CD14-positive monocyte (primary cell): ENCODE measurements at regions not wholly inside any gene's neighbourhood (a gene's known extent, or its start where the extent isn't known, plus 50 kb on each side); places are given as distances from the start of the nearest gene placed in this dataset.

Experiments used
- DNase-seq, 3 donors: peaks; one replicate each; pipeline ENCODE4 v3.0.0-alpha.2; 2011 to 2022
- H2AFZ ChIP-seq: 2 replicates; pipeline ENCODE4 v1.6.0; 2012; ENCODE audit warnings: mild to moderate bottlenecking, low read depth, low read length, inconsistent platforms; ENCODE audit not compliant: insufficient read depth, poor library complexity, severe bottlenecking
- H3K27ac ChIP-seq, 2 donors: 1 replicate in 1 of 2; 2 replicates in 1 of 2; pipeline ENCODE4 v1.5.1; 2012 to 2013; ENCODE audit warnings: low read length in 2 of 2, control low read depth in 1 of 2, inconsistent platforms in 1 of 2, low read depth in 1 of 2, mild to moderate bottlenecking in 1 of 2
- H3K27me3 ChIP-seq, 2 donors: one replicate each; pipeline versions ENCODE4 v1.6.0 to v1.6.1; 2011 to 2013; ENCODE audit warnings: low read length in 2 of 2; ENCODE audit not compliant: control insufficient read depth in 2 of 2, insufficient read depth in 2 of 2
- H3K36me3 ChIP-seq, 2 donors: replicated peaks in 1 of 2; 1 replicate in 1 of 2; 2 replicates in 1 of 2; pipeline versions ENCODE4 v1.5.1 to v1.6.1; 2012 to 2013; ENCODE audit warnings: low read length in 2 of 2, control low read depth in 1 of 2, inconsistent platforms in 1 of 2, mild to moderate bottlenecking in 1 of 2; ENCODE audit not compliant: insufficient read depth in 2 of 2, control insufficient read depth in 1 of 2
- H3K4me1 ChIP-seq, 2 donors: 1 replicate in 1 of 2; 2 replicates in 1 of 2; pipeline versions ENCODE4 v1.5.1 to v1.6.1; 2012 to 2013; ENCODE audit warnings: low read length in 2 of 2, control low read depth in 1 of 2, inconsistent platforms in 1 of 2, mild to moderate bottlenecking in 1 of 2, moderate library complexity in 1 of 2; ENCODE audit not compliant: insufficient read depth in 2 of 2, control insufficient read depth in 1 of 2
- H3K4me2 ChIP-seq: replicated peaks from 2 replicates; pipeline ENCODE3; 2012; ENCODE audit warnings: low read length, moderate library complexity, mild to moderate bottlenecking; ENCODE audit not compliant: poor library complexity, severe bottlenecking; ENCODE audit errors: extremely low read depth
- H3K4me3 ChIP-seq, 3 experiments: fragments of 200-600 bp in 1 of 3; sonication (generic) in 1 of 3; replicated peaks in 1 of 3; 1 replicate in 2 of 3; 2 replicates in 1 of 3; pipeline ENCODE4 v1.5.1; 2011 to 2013; ENCODE audit warnings: low read length in 3 of 3, mild to moderate bottlenecking in 3 of 3, control low read depth in 2 of 3, low read depth in 2 of 3, inconsistent platforms in 1 of 3, moderate library complexity in 1 of 3
- H3K79me2 ChIP-seq: 2 replicates; pipeline ENCODE4 v1.6.0; 2012; ENCODE audit warnings: mild to moderate bottlenecking, control low read depth, inconsistent platforms, low read length, moderate library complexity; ENCODE audit not compliant: insufficient read depth
- H3K9ac ChIP-seq: 2 replicates; pipeline ENCODE4 v1.6.0; 2017; ENCODE audit warnings: low read length, mild to moderate bottlenecking; ENCODE audit not compliant: insufficient read depth, poor library complexity, severe bottlenecking
- H3K9me3 ChIP-seq, 2 donors: replicated peaks in 1 of 2; 1 replicate in 1 of 2; 2 replicates in 1 of 2; pipeline versions ENCODE4 v1.5.1 to v1.6.1; 2012 to 2013; ENCODE audit warnings: low read length in 2 of 2, control low read depth in 1 of 2; ENCODE audit not compliant: control insufficient read depth in 1 of 2, insufficient read depth in 1 of 2
- H4K20me1 ChIP-seq: 2 replicates; pipeline ENCODE4 v1.6.0; 2012; ENCODE audit warnings: mild to moderate bottlenecking, low read length, control low read depth, moderate library complexity; ENCODE audit not compliant: insufficient read depth
- H3K27ac Mint-ChIP-seq, 7 donors: one replicate each; pipeline ENCODE4 v1.8.0; 2020; ENCODE audit warnings: mild to moderate bottlenecking in 7 of 7, mixed read lengths in 7 of 7, moderate library complexity in 6 of 7, inconsistent platforms in 2 of 7
- H3K27me3 Mint-ChIP-seq, 3 donors: one replicate each; pipeline ENCODE4 v1.8.0; 2021 to 2022; ENCODE audit warnings: low read depth in 3 of 3, mild to moderate bottlenecking in 3 of 3, mixed read lengths in 3 of 3, moderate library complexity in 3 of 3, inconsistent platforms in 1 of 3
- H3K36me3 Mint-ChIP-seq, 2 donors: one replicate each; pipeline ENCODE4 v1.8.0; 2020; ENCODE audit warnings: mixed read lengths in 2 of 2, inconsistent platforms in 1 of 2, mild to moderate bottlenecking in 1 of 2
- H3K4me1 Mint-ChIP-seq: one replicate; pipeline ENCODE4 v1.8.0; 2020; ENCODE audit warnings: mild to moderate bottlenecking, mixed read lengths
- H3K4me3 Mint-ChIP-seq, 2 donors: one replicate each; pipeline ENCODE4 v1.8.0; 2020; ENCODE audit warnings: mild to moderate bottlenecking in 2 of 2, mixed read lengths in 2 of 2, moderate library complexity in 1 of 2
- H3K9me3 Mint-ChIP-seq, 7 donors: one replicate each; pipeline ENCODE4 v1.8.0; 2020 to 2022; ENCODE audit warnings: mixed read lengths in 7 of 7, mild to moderate bottlenecking in 6 of 7, moderate library complexity in 6 of 7, inconsistent platforms in 2 of 7
- WGBS: methylation state at CpG from one replicate; pipeline ENCODE4 v1.1.5; 2013; ENCODE audit warnings: missing lambda C conversion rate; ENCODE audit not compliant: insufficient coverage; 5-methylcytosine and 5-hydroxymethylcytosine counted together
- intact Hi-C, 2 donors: fragments of 100-400 bp; cut with micrococcal nuclease; formaldehyde crosslinking; loops; one replicate each; pipeline versions ENCODE4 v1.15.0 to v1.15.1; 2023
- TF ChIP-seq, protein P1 (sequence below): fragments of 200-600 bp; IDR thresholded peaks from one replicate; pipeline ENCODE4 v1.8.0; 2022; ENCODE audit warnings: antibody characterized with exemption, mild to moderate bottlenecking

DNA sequence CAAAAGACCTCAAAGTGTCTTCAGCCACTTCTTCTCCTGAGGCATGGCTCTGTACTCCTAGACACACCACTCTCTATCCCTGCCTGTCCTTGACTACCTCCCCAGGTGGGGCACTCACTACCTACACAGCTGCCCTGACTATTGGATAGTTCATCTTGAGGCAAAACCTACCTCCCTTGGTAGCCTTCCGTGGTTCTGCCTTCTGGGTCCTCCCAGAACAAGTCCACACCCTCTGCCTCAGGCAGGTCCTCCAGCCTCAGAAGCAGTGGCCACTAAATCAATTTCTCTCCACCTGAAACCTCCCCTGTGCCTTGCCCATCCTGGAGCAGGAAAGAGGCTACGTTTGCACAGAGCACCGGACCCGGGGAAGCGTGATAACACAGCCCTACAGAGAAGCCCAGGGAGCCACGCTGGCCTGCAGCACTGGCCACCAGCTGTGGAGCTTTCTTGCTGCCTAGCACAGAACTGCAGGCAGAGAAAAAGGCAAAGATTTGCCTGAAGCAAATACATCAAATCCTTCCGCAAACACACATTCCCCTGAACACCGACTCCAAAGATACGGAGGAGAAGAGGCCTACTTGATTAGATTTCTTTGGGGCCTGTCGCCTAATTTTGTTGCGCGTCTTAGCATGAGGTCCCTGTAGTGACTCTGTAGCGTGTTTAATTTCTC, 141.8 kb downstream of the C9orf50 start:
- Mint-ChIP-seq H3K9me3 (peaks cover 4 to 9% (median 6%) of the 10 kb centered on the region in 7 donors), H3K4me1 (peaks cover 18% of the 10 kb centered on the region), H3K27me3 (peaks cover 0 to 14% (median 4%) of the 10 kb centered on the region in 3 donors), H3K36me3 (peaks cover 0 to 3% of the 10 kb centered on the region in 2 donors), H3K4me3 (peak overlapping the region in 1 of 2 donors; percentile 52), H3K27ac (peak overlapping the region in 1 of 7 donors; percentile 70)
- TF ChIP-seq, protein P1, sequence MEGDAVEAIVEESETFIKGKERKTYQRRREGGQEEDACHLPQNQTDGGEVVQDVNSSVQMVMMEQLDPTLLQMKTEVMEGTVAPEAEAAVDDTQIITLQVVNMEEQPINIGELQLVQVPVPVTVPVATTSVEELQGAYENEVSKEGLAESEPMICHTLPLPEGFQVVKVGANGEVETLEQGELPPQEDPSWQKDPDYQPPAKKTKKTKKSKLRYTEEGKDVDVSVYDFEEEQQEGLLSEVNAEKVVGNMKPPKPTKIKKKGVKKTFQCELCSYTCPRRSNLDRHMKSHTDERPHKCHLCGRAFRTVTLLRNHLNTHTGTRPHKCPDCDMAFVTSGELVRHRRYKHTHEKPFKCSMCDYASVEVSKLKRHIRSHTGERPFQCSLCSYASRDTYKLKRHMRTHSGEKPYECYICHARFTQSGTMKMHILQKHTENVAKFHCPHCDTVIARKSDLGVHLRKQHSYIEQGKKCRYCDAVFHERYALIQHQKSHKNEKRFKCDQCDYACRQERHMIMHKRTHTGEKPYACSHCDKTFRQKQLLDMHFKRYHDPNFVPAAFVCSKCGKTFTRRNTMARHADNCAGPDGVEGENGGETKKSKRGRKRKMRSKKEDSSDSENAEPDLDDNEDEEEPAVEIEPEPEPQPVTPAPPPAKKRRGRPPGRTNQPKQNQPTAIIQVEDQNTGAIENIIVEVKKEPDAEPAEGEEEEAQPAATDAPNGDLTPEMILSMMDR: no peak
- no peak overlapping the region for H2AFZ ChIP-seq
- no peak for DNase-seq
- peaks cover 25 to 35% of the 10 kb centered on the region in 2 donors for H3K4me1 ChIP-seq
- H3K4me2 ChIP-seq: no peak overlapping the region
- no peak overlapping the region for H3K27ac ChIP-seq
- H4K20me1 ChIP-seq: no peaks in the 10 kb centered on the region
- WGBS: 89% methylated on average over 8 of the region's 13 CpGs
- H3K79me2 ChIP-seq: no peaks in the 10 kb centered on the region
- H3K9ac ChIP-seq: no peak overlapping the region
- H3K9me3 ChIP-seq: peaks cover 6 to 10% of the 10 kb centered on the region in 2 donors
- H3K4me3 ChIP-seq: no peak overlapping the region
- intact Hi-C loops: no loop called here
- H3K36me3 ChIP-seq: no peaks in the 10 kb centered on the region
- H3K27me3 ChIP-seq: no peaks in the 10 kb centered on the region

DNA sequence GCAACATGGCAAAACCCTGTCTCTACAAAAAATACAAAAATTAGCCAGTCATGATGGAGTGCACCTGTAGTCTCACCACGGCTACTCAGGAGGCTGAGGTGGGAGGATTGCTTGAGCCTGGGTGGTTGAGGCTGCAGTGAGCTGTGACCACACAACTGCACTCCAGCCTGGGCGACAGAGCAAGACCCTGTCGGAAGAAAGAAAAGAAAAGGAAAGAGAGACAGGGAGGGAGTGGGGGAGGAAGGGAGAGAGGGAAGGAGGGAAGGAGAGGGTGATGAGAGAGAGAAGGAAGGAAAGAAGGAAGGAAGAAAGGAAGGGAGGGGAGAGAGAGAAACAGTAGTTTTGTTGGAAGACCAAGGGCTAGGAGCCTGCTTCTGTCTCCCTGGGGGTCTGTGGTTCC, 142.4 kb downstream of the C9orf50 start:
- H3K36me3 ChIP-seq: no peaks in the 10 kb centered on the region
- H3K4me3 ChIP-seq: no peak overlapping the region
- peaks cover 6 to 10% of the 10 kb centered on the region in 2 donors for H3K9me3 ChIP-seq
- no peak overlapping the region for H2AFZ ChIP-seq
- intact Hi-C loops: no loop called here
- Mint-ChIP-seq H3K9me3 (peaks cover 4 to 11% (median 6%) of the 10 kb centered on the region in 7 donors), H3K36me3 (peaks cover 0 to 3% of the 10 kb centered on the region in 2 donors), H3K27ac (peak overlapping the region in 1 of 7 donors; percentile 43), H3K4me1 (peaks cover 12% of the 10 kb centered on the region), H3K27me3 (peaks cover 0 to 14% (median 4%) of the 10 kb centered on the region in 3 donors), H3K4me3 (no peak overlapping the region)
- TF ChIP-seq, protein P1: no peak
- peaks cover 18 to 29% of the 10 kb centered on the region in 2 donors for H3K4me1 ChIP-seq
- H3K9ac ChIP-seq: no peak overlapping the region
- H3K4me2 ChIP-seq: no peak overlapping the region
- 83% methylated on average over 1 of the region's 3 CpGs for WGBS
- H4K20me1 ChIP-seq: no peaks in the 10 kb centered on the region
- H3K79me2 ChIP-seq: no peaks in the 10 kb centered on the region
- DNase-seq: no peak
- H3K27ac ChIP-seq: no peak overlapping the region
- no peaks in the 10 kb centered on the region for H3K27me3 ChIP-seq
